B cell (primary cell): ENCODE measurements at regions not wholly inside any gene's neighbourhood (a gene's known extent, or its start where the extent isn't known, plus 50 kb on each side); places are given as distances from the start of the nearest gene placed in this dataset.

Source experiments
- CTCF ChIP-seq: fragments of 200-600 bp; IDR thresholded peaks from one replicate; pipeline ENCODE4 v1.8.0; 2022; ENCODE audit warnings: antibody characterized with exemption, mild to moderate bottlenecking
- EZH2 ChIP-seq: IDR thresholded peaks from 2 replicates; pipeline ENCODE4 v1.6.1; 2012; ENCODE audit warnings: borderline replicate concordance, low read depth, mild to moderate bottlenecking, moderate library complexity, low read length; ENCODE audit not compliant: insufficient read depth, poor library complexity, severe bottlenecking

DNA sequence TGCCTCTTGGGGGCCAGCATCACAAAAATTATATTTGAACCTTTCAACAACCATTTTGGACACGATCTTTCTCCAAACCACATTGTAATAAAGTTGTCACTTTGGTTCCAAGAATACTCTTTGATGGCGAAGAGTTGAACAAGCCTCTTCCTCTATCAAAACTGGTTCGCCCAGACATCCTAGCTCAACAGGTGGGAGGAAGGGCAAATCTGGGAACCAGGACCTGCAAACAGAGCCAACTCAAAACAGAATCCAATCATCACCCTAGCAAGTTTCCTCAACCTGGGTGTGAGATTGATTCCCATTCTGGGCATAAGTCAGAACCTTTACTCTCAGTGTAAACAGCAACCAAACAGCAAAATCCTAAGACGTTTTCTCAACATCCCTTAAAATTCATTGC, 141.2 kb upstream of the RREB1 start:
- TF ChIP-seq CTCF: no peak
- TF ChIP-seq EZH2: no peak
